ENCODE measurements at regions not wholly inside any gene's neighbourhood (a gene's known extent, or its start where the extent isn't known, plus 50 kb on each side); places are given as distances from the start of the nearest gene placed in this dataset.

GRCh38 chr18:22545066-22545760 lies 127.5 kb upstream of the CTAGE1 start:
- TF ChIP-seq EZH2 (IDR thresholded peaks at IDR 0.05), result no peak
- TF ChIP-seq CTCF (IDR thresholded peaks at IDR 0.05 in 2 of 3, conservative IDR thresholded peaks at IDR 0.05 in 1 of 3; ENCODE audit: borderline replicate concordance in 1 of 3, insufficient read depth in 1 of 3, low read depth in 2 of 3, low read length in 2 of 3), result no peak
- TF ChIP-seq POLR2A (IDR thresholded peaks at IDR 0.05; ENCODE audit: borderline replicate concordance, extremely low read depth, insufficient read depth, insufficient read length), result no peak
- TF ChIP-seq EGR1 (IDR thresholded peaks at IDR 0.05; ENCODE audit: low read depth), result no peak

Measured in HCT116 (cell line).